CMK (cell line): ENCODE measurements at regions not wholly inside any gene's neighbourhood (a gene's known extent, or its start where the extent isn't known, plus 50 kb on each side); places are given as distances from the start of the nearest gene placed in this dataset.
"Not testable (repeated sequence)": the region's sequence is repeated elsewhere in the genome, so short reads cannot be mapped to it uniquely, and the experiment has no call there.

Experiments
- DNase-seq: peaks from one replicate; pipeline ENCODE4 v3.0.0-alpha.2; 2010; ENCODE audit warnings: low read depth

DNA sequence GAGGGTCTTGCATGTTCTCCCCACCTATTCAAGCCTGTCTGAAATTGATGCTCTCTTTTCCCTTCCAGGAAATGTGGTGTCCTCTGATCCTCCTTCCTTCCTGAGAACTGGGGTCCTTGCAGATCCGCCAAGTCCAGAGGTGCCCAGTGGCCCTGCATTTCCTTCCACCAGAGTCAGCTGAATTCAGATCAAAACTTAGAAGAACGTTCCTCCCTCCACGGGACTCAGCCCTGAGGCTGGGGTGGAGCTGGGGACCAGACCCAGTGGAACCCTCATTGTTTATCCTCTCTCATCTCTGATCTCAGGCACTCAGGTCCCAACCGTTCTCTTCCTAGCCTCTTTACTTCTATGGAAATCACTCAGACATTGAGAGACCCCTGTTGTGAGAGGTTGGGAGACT is 477.3 kb downstream of the TSHZ3 start:
- no peak for DNase-seq

DNA sequence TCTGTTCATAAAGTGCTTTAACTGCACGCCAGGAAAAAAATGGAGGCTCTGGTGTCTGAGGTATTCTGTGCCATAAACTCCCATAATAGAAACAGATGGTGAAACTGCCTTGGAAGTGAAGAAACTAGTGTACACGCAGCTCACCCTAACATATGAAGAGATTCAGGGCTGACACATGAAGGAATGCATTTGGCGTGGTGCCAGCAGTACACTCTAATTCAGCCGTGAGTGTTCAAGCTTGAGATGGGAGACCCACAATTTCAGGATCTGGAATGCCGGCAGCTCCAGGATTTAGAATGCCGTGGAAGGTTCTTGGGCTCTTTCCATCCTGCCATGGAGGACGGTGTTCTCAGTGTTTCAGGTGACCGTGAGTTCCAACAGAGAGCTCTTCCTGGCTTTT is 478.4 kb downstream of the TSHZ3 start:
- DNase-seq: no peak

DNA sequence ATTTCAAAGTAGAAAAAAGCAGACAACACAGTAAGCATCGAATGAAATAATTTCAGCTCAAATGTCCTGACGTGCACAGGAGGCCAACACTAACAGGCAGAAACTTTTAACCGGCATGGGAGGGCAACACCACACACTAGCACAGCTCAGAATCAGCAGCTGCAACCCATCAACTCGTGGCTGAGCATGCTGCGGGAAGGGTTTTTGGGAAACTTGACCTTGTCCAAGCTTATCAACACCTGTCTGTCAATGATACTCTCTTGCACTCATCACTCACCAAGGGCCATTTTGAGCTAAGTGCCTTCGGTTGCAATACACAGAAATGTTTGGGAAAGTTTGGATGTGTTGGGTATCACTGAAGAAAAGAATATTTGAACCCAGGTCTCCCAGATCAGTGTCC is 483.7 kb downstream of the TSHZ3 start:
- no peak for DNase-seq

DNA sequence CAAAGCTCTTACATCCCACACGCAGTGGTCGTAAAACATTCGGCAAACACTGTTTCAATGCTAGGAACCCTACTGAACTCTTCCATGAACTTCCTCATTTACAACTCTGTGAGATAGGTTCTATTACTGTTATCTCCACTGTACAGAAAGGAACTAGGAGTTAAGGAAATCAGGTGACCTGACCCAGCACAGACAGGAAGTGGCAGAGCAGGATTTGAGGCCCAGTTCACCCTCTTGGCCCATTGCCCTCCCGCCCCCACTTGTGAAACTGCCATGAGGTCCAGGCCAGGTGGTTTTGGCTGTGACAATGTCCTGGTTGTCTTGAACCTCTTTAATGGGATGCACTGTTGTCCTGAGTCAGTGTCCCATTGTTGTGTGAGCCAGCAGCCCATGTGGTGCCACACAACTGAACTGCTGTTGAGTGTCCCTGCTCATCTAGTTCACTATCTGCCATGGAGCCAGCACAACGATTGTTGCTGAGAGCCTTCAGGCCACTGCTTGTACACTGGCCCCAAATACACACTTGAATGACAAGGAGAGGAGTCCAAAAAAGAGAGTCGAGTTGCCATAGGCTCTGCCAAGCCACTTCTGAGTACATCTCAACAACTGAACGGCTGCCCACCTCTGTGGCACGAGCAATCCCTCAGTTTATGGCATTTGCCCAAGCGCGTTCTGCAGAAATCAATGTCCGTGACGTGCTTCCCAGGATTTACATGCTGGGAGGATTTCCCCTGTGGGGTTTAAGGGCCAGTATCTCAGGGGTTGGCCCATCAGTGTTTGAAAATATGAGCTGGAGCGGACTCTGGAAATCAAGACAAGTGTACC is 484.6 kb downstream of the TSHZ3 start:
- peak; percentile 45 for DNase-seq

DNA sequence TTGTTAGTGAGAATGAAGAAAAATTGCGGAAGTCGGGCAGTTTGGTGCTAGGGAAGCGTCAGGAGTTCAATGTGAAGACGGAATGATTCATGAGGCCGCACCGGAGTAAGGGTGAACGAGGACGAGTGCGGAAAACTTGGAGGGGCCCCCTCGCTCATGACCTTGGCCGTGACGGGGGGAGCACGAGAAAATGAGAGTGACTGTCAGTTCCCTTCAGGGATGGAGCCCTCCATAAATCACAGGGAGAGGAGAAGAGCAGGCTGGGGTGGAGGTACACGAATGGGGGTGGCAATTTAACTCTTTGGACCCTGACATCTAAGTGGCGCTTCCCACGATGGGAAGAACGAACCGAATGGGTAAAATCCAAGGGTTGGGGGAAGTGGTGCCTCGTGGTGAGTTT is 486.4 kb downstream of the TSHZ3 start:
- no peak for DNase-seq

DNA sequence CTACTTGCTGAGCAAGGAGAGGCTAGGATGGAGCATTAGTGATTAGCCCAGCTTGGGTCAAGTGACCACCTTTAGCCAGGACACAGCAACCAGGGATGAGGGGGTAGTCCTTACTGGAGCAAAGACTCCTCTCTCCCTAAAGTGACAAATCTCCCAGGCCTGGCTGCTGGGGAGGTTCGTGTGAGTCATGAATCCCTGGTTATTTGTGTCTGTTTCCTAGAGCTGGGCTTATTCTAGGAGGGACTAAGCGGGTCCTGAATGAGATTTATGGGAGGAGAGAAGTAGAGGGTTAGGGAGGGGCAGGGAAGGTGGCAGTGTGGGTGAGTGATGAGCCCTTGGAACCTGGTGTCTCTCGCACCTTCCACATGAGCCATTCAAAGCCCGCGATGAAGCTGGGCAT is 487.3 kb downstream of the TSHZ3 start:
- DNase-seq: no peak

DNA sequence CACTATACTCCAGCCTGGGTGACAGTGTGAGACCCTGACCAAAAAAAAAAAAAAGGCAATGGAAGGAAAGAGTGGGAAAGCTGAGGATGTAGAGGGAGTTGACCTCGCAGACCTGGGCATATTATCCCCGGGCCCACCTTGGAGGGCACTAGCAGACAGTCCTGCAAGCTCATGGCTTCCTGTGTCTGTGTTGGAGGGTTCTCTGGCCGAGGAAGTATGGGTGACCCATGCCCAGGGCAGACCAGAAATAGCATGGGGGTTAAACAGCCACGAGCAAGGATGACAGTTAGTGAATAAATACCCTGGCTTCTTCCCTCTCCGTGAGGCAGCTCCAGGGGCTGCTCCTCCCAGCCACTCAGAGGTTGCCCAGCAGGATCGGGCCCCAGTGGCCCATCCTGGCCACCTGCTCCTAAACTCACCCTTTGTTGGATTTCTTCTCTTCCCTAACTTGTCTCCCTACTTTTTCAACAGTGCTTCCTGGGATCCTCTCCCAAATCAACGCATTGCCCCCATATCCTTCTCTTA is 485.8 kb downstream of the ZNF536 start:
- DNase-seq: no peak

DNA sequence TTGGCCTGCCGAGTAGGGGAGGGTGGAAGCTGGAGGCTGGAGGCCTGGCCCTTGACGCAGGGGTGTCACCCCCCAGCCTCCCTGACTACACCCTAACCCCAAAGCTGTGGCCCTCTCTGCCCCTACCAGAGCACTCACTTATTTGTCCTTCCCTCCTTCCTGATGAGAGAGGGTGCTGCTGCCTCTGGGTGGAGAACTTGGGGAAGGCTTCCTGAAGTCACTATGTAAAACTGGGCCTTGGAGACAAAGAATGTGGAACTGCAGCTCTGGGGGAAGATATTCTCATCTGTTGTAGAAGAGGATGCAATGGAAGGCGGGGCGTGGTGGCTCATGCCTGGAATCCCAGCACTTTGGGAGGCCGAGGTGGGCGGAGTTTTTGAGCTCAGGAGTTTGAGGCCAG is 485.2 kb downstream of the ZNF536 start:
- no peak for DNase-seq

DNA sequence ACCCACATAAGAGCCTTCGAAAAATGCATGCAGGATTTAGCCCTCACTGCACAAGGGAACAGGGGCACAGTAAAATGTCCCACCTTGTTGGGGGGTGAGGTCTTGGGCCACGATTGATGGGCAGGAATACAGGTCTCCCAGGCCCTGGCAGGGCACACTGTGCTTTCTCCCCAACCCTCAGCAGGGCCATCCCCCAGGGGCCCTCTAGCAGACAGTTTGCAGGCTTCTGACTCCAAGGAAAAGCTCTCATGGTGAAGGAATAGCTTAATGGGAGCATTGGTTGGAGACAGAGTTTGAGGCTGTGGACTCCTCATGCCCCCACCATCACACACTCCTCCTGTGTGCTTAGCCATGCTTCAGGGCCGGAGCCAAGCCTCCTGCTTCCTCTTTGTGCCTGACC is 484.6 kb downstream of the ZNF536 start:
- DNase-seq: no peak

DNA sequence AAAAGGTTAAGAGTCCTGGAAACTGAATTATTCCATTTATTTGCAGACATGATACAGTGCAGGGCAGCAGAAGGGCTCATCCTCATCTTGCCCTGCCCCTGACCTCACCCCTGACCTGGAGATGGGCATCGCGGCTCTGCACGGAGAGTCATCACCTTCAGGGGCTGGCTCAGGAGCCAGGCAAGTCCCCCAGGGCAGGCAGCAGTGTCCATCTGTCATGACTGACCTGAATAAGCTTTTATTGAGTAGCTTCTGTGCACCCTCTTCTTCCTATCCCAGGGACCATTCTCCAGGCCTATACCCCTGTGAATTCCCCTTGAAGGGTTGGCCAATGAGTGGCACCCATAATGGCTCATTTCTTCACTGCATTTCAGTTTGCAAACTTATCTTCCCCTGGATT is 484.2 kb downstream of the ZNF536 start:
- DNase-seq: no peak

DNA sequence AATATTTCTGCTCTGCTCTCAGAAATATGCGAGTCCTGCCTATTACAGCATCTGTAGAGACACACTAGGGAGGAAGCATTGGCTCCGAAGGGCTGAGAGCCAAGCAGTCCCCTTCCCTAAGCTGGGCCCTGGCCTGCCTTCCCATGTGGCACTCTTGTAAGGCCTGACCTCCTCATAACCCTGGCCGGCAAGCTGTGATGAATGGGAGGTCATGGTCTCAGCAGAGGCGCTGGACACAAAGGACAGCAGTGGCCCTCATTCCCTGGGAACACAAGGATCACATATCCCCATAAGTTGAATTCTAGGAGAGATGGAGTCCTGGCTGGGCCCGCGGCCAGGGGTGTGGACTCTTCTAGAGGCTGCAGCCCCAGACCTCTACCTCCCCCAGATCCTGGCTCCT is 483.3 kb downstream of the ZNF536 start:
- DNase-seq: no peak

DNA sequence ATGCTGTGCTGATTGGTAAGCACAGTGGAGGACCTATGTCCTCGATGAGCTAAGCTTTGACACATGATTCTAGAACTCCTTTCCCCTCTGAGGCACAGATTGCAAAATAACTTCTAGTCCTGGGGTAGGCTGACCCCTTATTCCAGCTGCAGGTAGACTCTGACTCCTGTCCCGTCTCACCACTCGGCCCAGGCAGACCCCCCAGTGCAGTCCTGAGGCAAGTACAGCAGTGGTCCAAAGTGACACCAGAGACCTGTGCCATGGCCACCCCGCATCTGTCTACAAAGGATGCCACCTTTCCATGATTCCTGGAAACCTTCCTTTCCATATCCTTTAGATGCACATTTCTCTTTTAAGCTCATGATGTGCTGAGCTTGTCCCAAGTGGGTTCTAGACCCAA is 482.5 kb downstream of the ZNF536 start:
- no peak for DNase-seq

DNA sequence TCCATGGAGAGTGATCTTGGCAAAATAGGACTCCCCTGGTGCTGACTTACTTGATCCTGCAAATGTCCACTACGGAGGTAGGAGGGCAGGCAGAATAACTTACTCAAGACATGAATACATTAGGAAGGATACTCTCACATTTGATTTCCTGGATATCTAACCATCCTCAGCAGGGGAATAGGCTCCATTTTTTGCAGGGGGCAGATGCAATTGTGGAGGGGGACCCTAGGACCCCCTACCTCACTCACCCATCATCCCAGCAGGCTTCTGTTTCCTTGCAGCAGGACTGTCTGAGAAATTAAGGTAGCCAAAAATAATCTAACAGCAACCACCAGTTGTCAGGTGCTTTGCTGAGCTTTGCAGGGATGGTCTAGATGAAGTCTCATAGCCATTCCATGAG is 482.0 kb downstream of the ZNF536 start:
- no peak for DNase-seq

DNA sequence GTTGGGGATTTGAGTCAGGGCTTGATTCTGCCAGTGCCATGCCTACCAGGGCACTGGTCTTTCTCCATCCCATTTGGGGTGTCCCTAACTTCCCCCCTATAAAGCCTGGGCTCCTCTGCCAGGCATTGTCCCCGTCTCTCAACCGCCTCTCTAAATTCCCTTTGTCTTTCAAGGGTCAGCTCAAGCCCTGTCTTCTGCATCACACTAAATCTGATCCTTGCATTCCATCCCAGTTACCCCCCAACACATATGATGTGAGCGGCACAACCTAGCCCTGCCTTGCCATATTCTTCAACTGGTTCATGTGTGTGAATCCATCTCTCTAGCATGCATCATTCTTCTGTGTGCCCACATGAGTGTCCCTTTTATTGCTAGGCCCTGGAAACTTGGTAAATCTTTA is 480.9 kb downstream of the ZNF536 start:
- DNase-seq: no peak

DNA sequence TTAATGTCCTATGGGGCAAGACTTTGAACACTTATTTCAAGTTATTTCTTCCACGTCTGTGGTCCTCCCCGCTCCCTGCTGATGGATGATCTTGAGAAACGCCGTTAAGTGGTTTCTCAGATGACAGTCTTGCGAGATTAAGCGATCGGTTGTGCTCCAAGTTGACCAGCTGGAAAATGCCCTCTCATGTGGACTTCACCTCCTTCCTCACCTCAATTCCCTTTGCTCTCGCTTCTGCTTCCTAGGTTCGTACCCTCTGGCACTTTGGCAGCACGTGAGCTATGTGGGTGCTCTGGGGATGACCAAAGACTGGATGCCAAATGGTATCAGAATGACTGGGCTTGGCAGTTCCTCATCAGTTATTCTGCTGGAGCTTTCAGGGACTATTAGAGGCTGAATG is 480.0 kb downstream of the ZNF536 start:
- no peak for DNase-seq

DNA sequence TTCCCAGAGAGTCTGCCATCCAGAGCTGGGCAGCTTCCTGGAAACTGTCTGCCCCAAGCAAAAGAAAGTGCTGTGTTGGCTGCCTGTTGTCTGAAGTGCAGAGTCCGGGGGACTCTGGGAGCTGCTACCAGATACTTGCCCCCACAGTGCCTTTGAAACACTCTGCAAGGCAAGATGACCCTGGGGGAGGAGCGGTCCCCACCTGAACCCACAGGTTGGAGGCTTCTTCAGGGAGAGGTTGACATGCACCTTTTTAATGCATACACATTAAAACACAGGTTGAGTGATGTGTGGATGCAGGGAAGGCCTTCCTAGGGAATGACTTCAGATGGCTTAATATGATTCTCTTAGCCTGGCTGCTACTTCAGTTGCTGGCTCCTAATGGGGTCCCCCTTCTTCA is 479.5 kb downstream of the ZNF536 start:
- DNase-seq: no peak

DNA sequence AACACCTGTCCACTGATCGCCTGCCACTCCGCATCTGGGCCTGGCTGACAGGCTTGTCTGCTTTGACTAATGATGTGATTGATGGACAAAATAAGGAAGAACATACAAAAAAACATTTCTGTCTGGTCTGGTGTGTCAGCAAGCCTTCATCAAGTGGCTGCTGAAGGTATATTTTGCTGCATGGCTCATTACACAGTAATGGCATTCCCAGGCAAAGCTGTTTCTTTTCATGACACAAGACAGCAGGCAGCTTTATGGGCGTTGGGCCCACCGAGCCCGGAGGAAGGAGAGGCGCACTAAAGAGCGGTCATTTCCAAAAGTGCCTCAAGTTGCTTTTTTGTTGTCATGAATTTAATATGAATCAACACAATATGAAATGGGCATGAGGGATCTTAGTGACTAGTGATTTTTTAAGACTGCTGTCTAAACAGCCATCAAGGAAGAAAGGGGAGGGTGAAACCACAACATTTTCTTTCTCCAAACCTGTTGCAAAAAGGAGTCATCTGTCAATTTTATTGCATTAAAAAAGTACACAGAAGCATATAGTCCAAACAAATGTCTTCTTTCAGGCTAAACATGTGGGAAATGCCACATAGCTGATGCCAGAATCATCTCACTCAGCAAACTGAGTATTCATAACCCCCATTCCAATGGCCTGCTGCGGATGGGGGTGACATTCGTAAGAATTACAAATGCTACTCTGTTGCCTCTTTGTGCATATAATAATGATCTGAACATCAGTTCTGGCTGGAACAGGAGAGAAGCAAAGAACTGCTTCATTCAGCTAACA is 476.6 kb downstream of the ZNF536 start:
- no peak for DNase-seq

DNA sequence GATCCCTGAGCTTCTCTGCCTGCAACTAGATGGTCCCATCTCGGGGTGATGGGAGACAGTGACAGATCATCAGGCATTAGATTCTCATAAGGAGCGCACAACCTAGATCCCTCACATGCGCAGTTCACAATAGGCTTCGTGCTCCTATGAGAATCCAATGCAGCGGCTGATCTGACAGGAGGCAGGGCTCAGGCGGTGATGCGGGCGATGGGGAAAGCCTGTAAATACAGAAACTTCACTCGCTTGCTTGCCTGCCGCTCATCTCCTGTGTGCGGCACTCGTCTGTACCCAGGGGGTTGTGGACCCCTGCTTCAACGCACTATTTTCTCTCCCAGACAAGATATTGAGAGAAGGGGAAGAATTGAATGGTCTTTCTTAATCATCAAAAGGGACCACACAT is 473.9 kb downstream of the ZNF536 start:
- DNase-seq: no peak

DNA sequence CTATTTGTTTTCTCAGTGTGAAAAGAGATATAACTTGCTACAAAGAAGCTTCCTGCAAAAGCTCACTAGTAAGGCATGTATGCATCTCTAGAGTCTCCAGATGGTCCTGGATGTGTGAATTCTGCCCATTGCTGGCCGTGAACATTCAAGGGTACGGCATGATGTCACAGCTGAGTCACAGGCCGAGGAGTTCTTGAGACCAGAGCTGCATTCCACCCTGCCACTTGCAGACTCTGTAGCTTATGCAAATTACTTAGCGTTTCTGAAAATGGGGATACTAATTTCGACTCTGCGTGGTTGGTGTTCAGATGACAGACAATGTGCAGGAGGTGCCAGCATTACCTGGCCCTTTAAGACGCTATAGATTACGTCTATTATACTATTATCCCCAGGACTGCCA is 470.7 kb downstream of the ZNF536 start:
- DNase-seq: no peak

DNA sequence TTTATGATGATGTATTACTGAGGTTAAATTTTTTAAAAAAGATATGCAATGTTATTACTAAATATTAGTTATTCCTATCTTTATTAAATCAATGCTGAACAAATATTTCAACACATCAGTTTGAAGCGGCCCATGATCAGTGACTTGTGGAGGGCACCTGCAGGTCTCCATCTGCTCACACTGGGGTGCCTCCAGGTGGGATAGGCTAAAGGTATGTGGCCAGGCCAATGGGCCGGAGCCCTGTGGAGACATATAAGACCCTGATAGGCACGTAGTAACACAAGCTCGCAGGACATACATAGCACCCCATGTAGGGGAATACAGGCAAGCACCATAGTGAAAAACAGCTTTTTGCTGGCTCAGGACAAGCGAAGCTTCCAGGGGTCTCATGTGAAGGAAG is 469.8 kb downstream of the ZNF536 start:
- DNase-seq: no peak

DNA sequence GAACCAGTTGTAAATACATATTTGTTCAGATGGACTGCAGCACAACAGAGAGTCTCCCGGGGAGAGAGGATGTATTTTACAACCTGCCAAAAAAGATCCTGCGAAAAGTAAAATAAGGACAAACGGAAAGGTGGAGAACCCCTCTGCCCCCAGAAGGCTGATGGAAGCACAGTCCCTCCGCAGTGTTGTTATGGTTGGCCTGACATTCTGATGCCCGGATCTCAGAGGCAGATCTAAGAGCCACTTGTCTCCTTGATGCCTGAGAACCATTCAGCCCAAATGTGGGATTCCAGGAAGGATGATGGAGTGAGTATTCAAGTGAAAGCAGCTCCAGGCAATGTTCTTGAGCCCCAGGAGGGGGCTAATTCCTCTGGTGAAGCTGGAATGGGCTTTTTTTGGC is 458.7 kb downstream of the ZNF536 start:
- no peak for DNase-seq

DNA sequence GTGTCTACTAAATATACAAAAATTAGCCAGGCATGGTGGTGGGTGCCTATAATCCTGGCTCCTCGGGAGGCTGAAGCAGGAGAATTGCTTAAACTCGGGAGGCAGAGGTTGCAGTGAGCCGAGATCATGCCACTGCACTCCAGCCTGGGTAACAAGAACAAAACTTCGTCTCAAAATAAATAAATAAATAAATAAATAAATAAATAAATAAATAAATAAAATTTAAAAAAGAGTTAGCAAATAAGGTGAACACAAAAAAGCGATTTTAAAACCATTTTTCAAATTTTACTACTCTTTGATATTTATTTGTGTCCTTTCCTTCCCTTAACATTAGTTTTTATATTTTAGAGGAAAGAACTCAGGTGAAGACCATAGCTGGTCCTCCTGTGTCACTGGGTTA is 453.3 kb downstream of the ZNF536 start:
- DNase-seq: not testable (repeated sequence)

DNA sequence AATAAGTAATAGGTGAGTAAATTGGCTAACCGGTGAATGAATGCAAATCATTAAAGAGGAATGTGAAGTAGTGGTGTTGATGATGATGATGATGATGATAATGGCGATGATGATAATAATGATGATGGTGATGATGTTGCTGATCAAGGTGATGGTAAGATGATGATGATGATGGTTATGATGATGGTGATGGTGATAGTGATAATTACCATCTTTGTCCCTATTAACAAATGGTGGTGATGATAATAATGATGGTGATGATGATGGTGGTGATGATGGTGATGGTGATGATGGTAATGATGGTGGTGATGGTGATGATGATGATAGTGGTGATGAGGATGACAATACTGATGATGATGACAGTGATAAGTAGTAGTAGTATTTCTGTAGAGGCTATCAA is 452.6 kb downstream of the ZNF536 start:
- no peak for DNase-seq
